Uterus (tissue), 3 donors: ENCODE measurements at regions not wholly inside any gene's neighbourhood (a gene's known extent, or its start where the extent isn't known, plus 50 kb on each side); places are given as distances from the start of the nearest gene placed in this dataset.

ENCODE experiments used
- DNase-seq, 2 donors: peaks; one replicate each; pipeline ENCODE4 v3.0.0-alpha.2; 2019 to 2020
- H3K27ac ChIP-seq, 2 donors: fragments of 200-600 bp; sonication (generic); 1 replicate in 1 of 2; 2 replicates in 1 of 2; pipeline ENCODE4 v1.5.1; 2016 to 2018
- H3K27me3 ChIP-seq, 2 donors: fragments of 200-600 bp; sonication (generic); one replicate each; pipeline ENCODE4 v1.5.1; 2018 to 2019; ENCODE audit warnings: control low read depth in 1 of 2
- H3K36me3 ChIP-seq, 2 donors: fragments of 200-600 bp; sonication (generic); one replicate each; pipeline ENCODE4 v1.5.1; 2019; ENCODE audit warnings: control low read depth in 1 of 2
- H3K4me1 ChIP-seq, 2 donors: fragments of 200-600 bp; sonication (generic); one replicate each; pipeline ENCODE4 v1.5.1; 2018 to 2019; ENCODE audit warnings: control low read depth in 1 of 2
- H3K4me3 ChIP-seq, 2 donors: fragments of 200-600 bp; sonication (generic); 1 replicate in 1 of 2; 2 replicates in 1 of 2; pipeline ENCODE4 v1.5.1; 2018 to 2019; ENCODE audit warnings: mild to moderate bottlenecking in 1 of 2
- H3K9me3 ChIP-seq, 2 donors: fragments of 200-600 bp; sonication (generic); one replicate each; pipeline ENCODE4 v1.5.1; 2019; ENCODE audit warnings: control low read depth in 1 of 2
- CTCF ChIP-seq, 4 experiments: fragments of 200-600 bp in 2 of 4; fragments of 450-650 bp in 2 of 4; sonication (generic) in 2 of 4; IDR thresholded peaks; one replicate each; pipeline ENCODE4 v1.5.1; 2016 to 2019; ENCODE audit warnings: antibody characterized with exemption in 4 of 4, mild to moderate bottlenecking in 2 of 4, moderate library complexity in 1 of 4
- POLR2A ChIP-seq, 2 donors: fragments of 450-650 bp; IDR thresholded peaks; one replicate each; pipeline ENCODE4 v1.6.1; 2016; ENCODE audit warnings: antibody characterized with exemption in 2 of 2, mild to moderate bottlenecking in 1 of 2, moderate library complexity in 1 of 2
- intact Hi-C: fragments of 100-400 bp; cut with DNase I; formaldehyde crosslinking; loops from one replicate; pipeline ENCODE4 v1.15.1; 2023; ENCODE audit warnings: low total_unique reads
- donor health status: DM: yes; HTN: yes; CAD: no.

- H3K27me3 ChIP-seq = no peaks in the 10 kb centered on the region
- no peak overlapping the region for H3K27ac ChIP-seq
- no peak for TF ChIP-seq CTCF (IDR thresholded peaks at IDR 0.05)
- no peak for TF ChIP-seq POLR2A (IDR thresholded peaks at IDR 0.05)
- H3K9me3 ChIP-seq = no peaks in the 10 kb centered on the region
- intact Hi-C loops = no loop called here
- H3K4me1 ChIP-seq = no peaks in the 10 kb centered on the region
- DNase-seq = no peak
- H3K4me3 ChIP-seq = no peak overlapping the region
- no peaks in the 10 kb centered on the region for H3K36me3 ChIP-seq
Measured at GRCh38 chr6:14339711-14340584, 222.4 kb downstream of the CD83 start.

- TF ChIP-seq CTCF (IDR thresholded peaks at IDR 0.05) (no peak), POLR2A (IDR thresholded peaks at IDR 0.05) (no peak)
Measured at GRCh38 chr6:14344486-14344885, 226.9 kb downstream of the CD83 start.

DNA sequence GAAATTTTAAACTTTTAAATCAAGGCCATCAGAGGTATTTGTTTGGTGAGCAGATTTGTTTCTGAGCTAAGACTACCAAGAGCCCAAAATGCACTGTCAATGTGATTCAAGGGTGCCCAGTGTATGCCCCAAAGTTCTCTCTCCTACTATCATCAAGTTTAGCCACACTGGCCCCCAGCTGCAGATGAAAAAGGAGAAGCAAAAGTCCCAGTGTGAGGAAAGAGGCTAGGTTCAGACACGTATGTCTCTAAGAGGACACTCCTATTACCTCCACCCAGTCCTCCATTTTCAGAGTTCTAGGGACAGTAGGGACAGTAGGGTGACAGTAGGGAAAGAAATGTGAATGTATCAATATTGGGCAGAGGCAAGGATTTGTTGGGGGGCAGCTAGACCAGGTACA lies 230.8 kb downstream of the CD83 start:
- no peaks in the 10 kb centered on the region for H3K9me3 ChIP-seq
- intact Hi-C loops = no loop called here
- no peaks in the 10 kb centered on the region for H3K36me3 ChIP-seq
- no peaks in the 10 kb centered on the region for H3K27me3 ChIP-seq
- no peaks in the 10 kb centered on the region for H3K4me1 ChIP-seq
- H3K27ac ChIP-seq = no peak overlapping the region
- TF ChIP-seq CTCF (IDR thresholded peaks at IDR 0.05) (no peak), POLR2A (IDR thresholded peaks at IDR 0.05) (no peak)
- H3K4me3 ChIP-seq = no peak overlapping the region
- no peak for DNase-seq

More at GRCh38 chr6:14344486-14344885, 226.9 kb downstream of the CD83 start:
- Histone ChIP-seq H3K27me3 (no peaks in the 10 kb centered on the region), H3K9me3 (no peaks in the 10 kb centered on the region), H3K36me3 (no peaks in the 10 kb centered on the region), H3K4me3 (no peak overlapping the region), H3K4me1 (no peaks in the 10 kb centered on the region), H3K27ac (no peak overlapping the region)
- no peak for DNase-seq
- intact Hi-C loops = no loop called here

DNA sequence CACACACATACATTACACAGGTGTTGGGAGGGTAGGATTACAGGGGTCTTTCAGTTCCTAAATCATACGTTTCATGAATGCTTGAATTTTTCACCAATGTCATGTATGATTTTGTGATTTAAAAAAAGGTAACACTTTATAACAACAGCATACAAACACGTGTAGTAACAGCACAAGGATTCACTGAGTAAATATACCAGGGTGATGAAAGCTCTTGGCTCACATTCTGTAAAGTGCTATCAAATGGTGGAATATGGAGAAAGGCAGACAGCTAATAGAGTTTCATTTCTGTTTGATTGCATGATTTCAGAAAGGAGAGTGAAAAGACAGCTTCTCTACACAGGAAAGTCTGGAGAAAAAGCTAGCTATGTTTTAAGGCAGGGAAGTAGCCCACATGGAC lies 231.9 kb downstream of the CD83 start:
- intact Hi-C loops = no loop called here
- no peak overlapping the region for H3K4me3 ChIP-seq
- H3K9me3 ChIP-seq = no peaks in the 10 kb centered on the region
- TF ChIP-seq POLR2A (IDR thresholded peaks at IDR 0.05) (no peak), CTCF (IDR thresholded peaks at IDR 0.05) (no peak)
- no peaks in the 10 kb centered on the region for H3K36me3 ChIP-seq
- no peak overlapping the region for H3K27ac ChIP-seq
- H3K27me3 ChIP-seq = no peaks in the 10 kb centered on the region
- no peak for DNase-seq
- H3K4me1 ChIP-seq = no peaks in the 10 kb centered on the region

GRCh38 chr6:14350210-14350609 lies 232.6 kb downstream of the CD83 start:
- Histone ChIP-seq H3K4me3 (no peak overlapping the region), H3K4me1 (no peaks in the 10 kb centered on the region), H3K9me3 (no peaks in the 10 kb centered on the region), H3K27ac (no peak overlapping the region), H3K27me3 (no peaks in the 10 kb centered on the region), H3K36me3 (no peaks in the 10 kb centered on the region)
- intact Hi-C loops = no loop called here
- no peak for TF ChIP-seq POLR2A (IDR thresholded peaks at IDR 0.05)
- no peak for TF ChIP-seq CTCF (IDR thresholded peaks at IDR 0.05)
- no peak for DNase-seq
